ENCODE measurements at regions not wholly inside any gene's neighbourhood (a gene's known extent, or its start where the extent isn't known, plus 50 kb on each side); places are given as distances from the start of the nearest gene placed in this dataset.

DNA sequence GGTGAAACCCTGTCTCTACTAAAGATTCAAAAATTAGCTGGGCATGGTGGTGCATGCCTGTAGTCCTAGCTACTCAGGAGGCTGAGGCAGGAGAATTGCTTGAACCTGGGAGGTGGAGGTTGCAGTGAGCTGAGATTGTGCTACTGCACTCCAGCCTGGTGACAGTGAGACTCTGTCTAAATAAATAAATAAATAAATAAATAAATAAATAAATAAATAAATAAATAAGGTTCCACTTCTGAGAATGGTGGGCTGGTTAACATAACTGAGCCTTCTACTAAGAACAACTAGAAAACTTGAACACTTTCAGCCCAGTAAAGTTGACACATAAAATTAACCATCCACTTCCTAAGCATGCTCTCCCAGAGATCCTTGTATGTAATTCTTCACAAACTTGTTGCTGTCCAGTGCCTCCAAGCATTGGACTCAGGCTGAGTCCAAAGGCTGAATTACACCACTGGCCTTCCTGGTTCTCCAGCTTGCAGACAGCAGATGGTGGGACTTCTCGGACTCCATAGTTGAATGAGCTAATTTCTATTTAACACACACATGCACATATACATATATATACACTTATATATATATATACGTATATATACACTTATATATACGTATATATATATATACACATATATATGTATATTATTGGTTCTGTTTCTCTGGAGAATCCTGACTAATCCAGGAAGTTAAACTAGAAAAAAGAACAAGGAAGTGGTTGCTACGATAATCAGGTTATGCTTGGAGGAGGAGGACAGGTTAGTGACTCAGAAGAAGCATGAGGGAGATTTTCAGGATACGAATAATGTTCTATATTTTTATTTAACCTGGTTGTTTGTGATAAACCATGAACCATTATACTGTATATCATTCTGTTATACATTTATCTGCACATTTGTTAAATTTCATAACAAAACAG lies 348.8 kb downstream of the METTL4 start:
- no peaks in the 10 kb centered on the region for H3K27me3 Mint-ChIP-seq (ENCODE audit: low read depth)
- H3K4me3 Mint-ChIP-seq = no peak overlapping the region
- TF ChIP-seq ATF2 (CRISPR knock-in tag; IDR thresholded peaks at IDR 0.05; ENCODE audit: borderline replicate concordance, low read depth) = no peak
- no peak for TF ChIP-seq MYBL2 (CRISPR knock-in tag; IDR thresholded peaks at IDR 0.05)
- TF ChIP-seq, protein P1, sequence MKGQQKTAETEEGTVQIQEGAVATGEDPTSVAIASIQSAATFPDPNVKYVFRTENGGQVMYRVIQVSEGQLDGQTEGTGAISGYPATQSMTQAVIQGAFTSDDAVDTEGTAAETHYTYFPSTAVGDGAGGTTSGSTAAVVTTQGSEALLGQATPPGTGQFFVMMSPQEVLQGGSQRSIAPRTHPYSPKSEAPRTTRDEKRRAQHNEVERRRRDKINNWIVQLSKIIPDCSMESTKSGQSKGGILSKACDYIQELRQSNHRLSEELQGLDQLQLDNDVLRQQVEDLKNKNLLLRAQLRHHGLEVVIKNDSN (CRISPR knock-in tag; IDR thresholded peaks at IDR 0.05) = no peak
- no peak for TF ChIP-seq ZNF232 (CRISPR knock-in tag; IDR thresholded peaks at IDR 0.05)
- no peak for TF ChIP-seq NFE2L1 (CRISPR knock-in tag; IDR thresholded peaks at IDR 0.05)
- no peak for TF ChIP-seq ZNF423 (CRISPR knock-in tag; IDR thresholded peaks at IDR 0.05)
- TF ChIP-seq EMX1 (CRISPR knock-in tag; IDR thresholded peaks at IDR 0.05) = no peak
- no peak for TF ChIP-seq CREM (CRISPR knock-in tag; IDR thresholded peaks at IDR 0.05)
- no peak for TF ChIP-seq SP1 (CRISPR knock-in tag; conservative IDR thresholded peaks at IDR 0.05)
- no peak for TF ChIP-seq NR2C2 (CRISPR knock-in tag; IDR thresholded peaks at IDR 0.05)
- TF ChIP-seq, protein P2, sequence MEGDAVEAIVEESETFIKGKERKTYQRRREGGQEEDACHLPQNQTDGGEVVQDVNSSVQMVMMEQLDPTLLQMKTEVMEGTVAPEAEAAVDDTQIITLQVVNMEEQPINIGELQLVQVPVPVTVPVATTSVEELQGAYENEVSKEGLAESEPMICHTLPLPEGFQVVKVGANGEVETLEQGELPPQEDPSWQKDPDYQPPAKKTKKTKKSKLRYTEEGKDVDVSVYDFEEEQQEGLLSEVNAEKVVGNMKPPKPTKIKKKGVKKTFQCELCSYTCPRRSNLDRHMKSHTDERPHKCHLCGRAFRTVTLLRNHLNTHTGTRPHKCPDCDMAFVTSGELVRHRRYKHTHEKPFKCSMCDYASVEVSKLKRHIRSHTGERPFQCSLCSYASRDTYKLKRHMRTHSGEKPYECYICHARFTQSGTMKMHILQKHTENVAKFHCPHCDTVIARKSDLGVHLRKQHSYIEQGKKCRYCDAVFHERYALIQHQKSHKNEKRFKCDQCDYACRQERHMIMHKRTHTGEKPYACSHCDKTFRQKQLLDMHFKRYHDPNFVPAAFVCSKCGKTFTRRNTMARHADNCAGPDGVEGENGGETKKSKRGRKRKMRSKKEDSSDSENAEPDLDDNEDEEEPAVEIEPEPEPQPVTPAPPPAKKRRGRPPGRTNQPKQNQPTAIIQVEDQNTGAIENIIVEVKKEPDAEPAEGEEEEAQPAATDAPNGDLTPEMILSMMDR (IDR thresholded peaks at IDR 0.05) = no peak
- DNase-seq (ENCODE audit: low spot score) (no peak), ATAC-seq (no peak)
- no peaks in the 10 kb centered on the region for H3K36me3 Mint-ChIP-seq
- peaks cover 13% of the 10 kb centered on the region for H3K9me3 Mint-ChIP-seq
- H3K4me1 Mint-ChIP-seq = no peaks in the 10 kb centered on the region
- CTCF ChIA-PET = interaction anchor here (1.8 kb wide), 1 partner anchor 117 kb away, joined by 24 read pairs; no protein-coding TSS in a partner anchor
- POLR2A ChIA-PET = no interaction called here
- H3K27ac Mint-ChIP-seq = no peak overlapping the region

- ChIA-PET POLR2A (no interaction called here), CTCF (interaction anchor here (1.8 kb wide), 1 partner anchor 118 kb away, joined by 24 read pairs; no protein-coding TSS in a partner anchor)
- Mint-ChIP-seq H3K27ac (no peak overlapping the region), H3K4me1 (no peaks in the 10 kb centered on the region), H3K36me3 (no peaks in the 10 kb centered on the region), H3K9me3 (peaks cover 14% of the 10 kb centered on the region), H3K4me3 (no peak overlapping the region), H3K27me3 (ENCODE audit: low read depth) (no peaks in the 10 kb centered on the region)
- no peak for ATAC-seq
- TF ChIP-seq NR1H2 (CRISPR knock-in tag; IDR thresholded peaks at IDR 0.05) = no peak
- TF ChIP-seq, protein P3, sequence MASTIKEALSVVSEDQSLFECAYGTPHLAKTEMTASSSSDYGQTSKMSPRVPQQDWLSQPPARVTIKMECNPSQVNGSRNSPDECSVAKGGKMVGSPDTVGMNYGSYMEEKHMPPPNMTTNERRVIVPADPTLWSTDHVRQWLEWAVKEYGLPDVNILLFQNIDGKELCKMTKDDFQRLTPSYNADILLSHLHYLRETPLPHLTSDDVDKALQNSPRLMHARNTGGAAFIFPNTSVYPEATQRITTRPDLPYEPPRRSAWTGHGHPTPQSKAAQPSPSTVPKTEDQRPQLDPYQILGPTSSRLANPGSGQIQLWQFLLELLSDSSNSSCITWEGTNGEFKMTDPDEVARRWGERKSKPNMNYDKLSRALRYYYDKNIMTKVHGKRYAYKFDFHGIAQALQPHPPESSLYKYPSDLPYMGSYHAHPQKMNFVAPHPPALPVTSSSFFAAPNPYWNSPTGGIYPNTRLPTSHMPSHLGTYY (CRISPR knock-in tag; IDR thresholded peaks at IDR 0.05) = no peak
- no peak for TF ChIP-seq NFE2L1 (CRISPR knock-in tag; IDR thresholded peaks at IDR 0.05)
- no peak for TF ChIP-seq ZNF396 (CRISPR knock-in tag; IDR thresholded peaks at IDR 0.05; ENCODE audit: borderline replicate concordance)
- TF ChIP-seq CREB1 (CRISPR knock-in tag; IDR thresholded peaks at IDR 0.05) = no peak
- TF ChIP-seq ZNF121 (CRISPR knock-in tag; IDR thresholded peaks at IDR 0.05) = no peak
- TF ChIP-seq GTF2I (CRISPR knock-in tag; conservative IDR thresholded peaks at IDR 0.05) = no peak
- TF ChIP-seq E2F1 (CRISPR knock-in tag; IDR thresholded peaks at IDR 0.05) = no peak
- TF ChIP-seq CBFB (CRISPR knock-in tag; IDR thresholded peaks at IDR 0.05; ENCODE audit: low read depth) = no peak
- TF ChIP-seq, protein P4, sequence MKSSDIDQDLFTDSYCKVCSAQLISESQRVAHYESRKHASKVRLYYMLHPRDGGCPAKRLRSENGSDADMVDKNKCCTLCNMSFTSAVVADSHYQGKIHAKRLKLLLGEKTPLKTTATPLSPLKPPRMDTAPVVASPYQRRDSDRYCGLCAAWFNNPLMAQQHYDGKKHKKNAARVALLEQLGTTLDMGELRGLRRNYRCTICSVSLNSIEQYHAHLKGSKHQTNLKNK (CRISPR knock-in tag; IDR thresholded peaks at IDR 0.05) = no peak
- TF ChIP-seq, protein P5, sequence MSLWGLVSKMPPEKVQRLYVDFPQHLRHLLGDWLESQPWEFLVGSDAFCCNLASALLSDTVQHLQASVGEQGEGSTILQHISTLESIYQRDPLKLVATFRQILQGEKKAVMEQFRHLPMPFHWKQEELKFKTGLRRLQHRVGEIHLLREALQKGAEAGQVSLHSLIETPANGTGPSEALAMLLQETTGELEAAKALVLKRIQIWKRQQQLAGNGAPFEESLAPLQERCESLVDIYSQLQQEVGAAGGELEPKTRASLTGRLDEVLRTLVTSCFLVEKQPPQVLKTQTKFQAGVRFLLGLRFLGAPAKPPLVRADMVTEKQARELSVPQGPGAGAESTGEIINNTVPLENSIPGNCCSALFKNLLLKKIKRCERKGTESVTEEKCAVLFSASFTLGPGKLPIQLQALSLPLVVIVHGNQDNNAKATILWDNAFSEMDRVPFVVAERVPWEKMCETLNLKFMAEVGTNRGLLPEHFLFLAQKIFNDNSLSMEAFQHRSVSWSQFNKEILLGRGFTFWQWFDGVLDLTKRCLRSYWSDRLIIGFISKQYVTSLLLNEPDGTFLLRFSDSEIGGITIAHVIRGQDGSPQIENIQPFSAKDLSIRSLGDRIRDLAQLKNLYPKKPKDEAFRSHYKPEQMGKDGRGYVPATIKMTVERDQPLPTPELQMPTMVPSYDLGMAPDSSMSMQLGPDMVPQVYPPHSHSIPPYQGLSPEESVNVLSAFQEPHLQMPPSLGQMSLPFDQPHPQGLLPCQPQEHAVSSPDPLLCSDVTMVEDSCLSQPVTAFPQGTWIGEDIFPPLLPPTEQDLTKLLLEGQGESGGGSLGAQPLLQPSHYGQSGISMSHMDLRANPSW (CRISPR knock-in tag; conservative IDR thresholded peaks at IDR 0.05; ENCODE audit: low read depth) = no peak
- TF ChIP-seq KAT7 (CRISPR knock-in tag; IDR thresholded peaks at IDR 0.05; ENCODE audit: borderline replicate concordance) = no peak
- no peak for DNase-seq (ENCODE audit: low spot score)
Observed at GRCh38 chr18:2223449-2223848, 347.9 kb downstream of the METTL4 start.

All from WTC11 (cell line).